ENCODE measurements at regions not wholly inside any gene's neighbourhood (a gene's known extent, or its start where the extent isn't known, plus 50 kb on each side); places are given as distances from the start of the nearest gene placed in this dataset.

DNA sequence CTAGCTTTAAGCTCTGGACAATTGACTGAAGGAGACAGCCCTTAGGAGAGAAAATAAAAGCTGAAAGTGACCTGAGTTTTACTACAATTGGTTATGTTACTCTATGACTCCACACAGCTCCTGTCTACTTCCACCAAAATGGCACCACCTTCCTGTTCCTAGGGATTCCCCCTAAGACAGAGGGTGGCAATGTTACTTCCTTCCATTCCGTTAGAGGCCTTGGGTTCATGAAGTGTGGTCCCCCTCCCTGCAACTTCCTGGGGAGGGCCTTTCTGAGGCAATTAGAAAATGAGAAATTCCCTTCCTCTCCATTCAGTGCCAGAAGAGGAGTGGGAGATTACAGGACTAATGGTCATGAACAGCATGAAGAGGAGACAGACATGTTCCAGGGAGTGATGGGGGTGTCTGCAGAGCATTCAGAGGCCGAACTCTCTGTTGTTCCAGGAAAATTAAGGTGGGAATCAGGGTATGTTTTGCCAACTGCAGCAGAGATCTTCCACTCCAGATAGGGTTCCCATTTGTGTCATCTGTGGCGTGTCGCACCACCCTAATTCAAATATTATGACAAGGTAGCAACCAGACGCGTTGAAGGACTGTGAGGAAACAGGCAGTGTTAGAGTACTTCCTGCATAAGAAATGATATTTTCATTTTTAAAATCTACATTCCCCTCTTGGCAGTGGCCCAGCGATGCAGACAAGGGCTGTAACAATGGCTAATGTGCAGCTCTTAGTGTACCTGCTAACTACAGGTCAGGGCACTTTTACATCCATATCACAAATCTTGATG is 53.1 kb upstream of the TRIM67 start:
- DNase-seq: no peak

DNA sequence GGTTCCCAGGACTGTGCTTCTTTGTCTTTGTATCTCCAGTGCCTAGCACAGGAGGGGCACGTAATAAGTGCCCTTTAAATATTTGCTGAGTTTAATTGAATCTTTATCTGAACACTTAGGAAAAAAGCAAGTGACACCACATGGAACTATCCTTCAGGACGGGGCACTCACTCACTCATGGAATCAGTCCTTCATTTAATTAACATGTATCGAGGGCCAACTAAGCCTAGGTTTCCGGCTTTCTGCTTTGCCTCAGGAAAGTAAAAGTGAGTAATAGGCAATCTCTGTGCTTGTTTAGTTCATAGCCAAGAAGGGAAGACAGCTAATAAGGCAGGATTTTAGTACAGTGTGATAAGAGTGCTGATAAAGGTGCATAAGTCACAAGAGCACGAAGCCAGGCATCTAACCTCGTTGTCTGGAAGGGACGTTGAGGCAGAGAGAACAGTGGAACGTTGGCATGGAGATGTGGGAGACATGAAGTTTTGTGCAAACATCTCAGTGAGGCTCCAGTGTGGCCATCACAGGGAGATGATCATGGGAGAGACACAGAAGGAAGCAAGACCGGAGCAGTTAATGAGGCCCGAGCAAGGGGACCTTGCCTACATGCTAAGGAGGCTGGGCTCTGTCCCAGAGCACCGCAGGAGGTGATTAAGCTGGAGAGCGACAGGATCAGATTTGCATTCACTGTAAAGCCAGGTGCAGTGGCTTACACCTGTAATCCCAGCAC is 54.1 kb upstream of the TRIM67 start:
- DNase-seq: no peak

DNA sequence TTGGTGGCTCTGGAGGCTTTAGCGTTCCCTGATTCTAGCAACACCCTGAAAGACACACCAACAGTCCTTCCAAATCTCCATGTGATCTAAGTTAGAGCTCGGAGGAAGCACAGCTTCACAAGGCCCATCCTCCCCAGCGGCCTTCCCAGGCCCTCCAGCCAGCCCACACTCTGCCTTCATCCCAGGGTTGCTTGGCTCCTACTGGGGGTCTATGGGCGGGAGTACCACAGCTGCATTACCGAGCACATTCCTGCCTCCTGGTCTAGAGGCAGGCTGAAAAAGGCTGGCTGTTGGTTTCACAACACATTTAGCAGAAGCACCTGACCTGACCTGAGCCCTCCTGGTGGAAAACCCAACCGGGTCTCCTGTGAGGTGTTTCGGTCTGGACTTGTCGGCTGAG is 54.7 kb upstream of the TRIM67 start:
- DNase-seq: no peak

DNA sequence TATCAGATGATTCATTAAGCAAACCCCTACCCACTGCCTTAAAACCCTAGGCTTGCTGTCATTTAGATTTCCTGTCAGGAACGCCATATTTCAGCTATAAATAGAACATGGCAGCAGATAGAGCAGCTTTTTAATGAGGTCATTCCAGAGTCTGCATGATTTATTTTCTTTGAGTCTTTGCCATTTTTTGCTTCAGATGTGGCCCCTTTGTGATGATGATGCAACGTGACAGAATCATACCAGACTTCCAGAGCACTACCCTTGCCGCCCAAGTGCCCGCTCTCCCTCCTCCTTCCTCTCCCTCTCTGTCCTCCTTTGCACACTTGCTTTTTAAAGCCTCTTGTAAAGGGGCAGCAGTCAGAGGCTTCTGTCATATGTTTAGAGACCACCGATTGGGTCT is 55.5 kb upstream of the TRIM67 start:
- no peak for DNase-seq

DNA sequence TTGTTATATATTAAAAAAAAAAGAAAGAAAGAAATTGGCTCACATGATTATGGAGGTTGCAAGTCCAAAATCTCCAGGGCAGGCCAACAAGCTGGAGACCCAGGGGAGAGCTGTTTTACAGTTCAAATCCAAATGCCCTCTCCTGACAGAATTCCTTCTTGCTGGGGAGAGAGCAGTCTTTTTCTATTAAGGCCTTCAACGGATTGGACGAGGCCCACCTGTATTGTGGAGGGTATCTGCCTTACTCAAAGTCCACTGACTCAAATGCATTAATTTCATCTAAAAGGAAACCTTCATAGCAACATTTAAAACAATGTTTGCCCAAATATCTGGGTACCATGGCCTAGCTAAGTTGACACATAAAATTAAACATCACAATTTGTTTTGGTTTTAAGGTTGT is 56.9 kb upstream of the TRIM67 start:
- no peak for DNase-seq

DNA sequence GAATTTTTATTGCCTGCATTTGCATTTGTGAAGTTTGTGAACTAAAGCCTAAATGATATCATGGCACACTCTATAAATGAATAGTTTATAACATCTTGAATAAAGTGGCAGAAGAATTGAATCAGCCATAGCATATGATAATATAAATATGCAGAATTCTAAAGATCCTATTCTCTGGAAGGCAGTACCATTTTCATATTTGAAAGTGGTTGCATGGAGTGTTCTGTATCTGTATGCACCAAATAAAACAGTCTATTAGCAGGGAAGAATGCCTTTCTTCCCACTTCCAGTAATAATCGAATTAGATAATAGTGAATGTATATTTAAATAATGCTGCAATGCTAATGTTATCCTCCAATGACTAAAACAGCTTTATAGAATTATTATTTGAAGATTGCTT is 57.9 kb upstream of the TRIM67 start:
- DNase-seq: no peak

DNA sequence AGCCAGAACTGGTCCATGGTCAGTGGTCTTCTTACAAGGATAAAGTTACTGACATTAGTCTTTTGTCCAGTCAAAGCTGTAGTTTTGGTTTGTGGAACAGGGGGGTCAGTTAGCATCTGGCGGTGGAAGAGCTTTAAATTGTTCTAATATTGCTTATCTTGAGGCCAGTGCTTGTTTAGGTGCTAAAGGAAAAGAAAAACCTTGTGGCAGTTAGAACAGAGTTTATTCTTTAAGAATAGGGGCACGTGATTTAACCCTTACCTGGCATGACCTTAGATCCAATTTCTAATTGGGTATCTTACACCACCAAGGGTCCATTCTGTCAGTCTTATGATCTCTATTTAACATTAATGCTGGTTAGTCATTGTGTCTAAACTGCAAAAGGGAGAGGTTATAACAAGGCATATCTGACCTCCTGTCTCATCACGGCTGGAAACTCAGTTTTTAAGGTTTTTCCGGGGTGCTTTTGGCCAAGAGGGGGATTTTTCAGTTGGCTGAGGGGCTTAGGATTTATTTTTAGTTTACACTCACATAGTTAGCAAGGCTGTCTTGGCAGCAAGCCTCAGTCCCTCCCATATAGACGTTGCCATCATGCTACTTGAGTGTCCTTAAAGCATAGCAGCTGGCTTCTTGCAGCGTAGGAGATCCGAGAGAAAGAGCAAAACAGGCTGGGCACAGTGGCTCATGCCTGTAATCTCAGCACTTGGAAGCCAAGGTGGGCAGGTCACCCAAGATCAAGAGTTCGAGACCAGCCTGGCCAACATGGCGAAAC is 60.1 kb upstream of the FAM89A start:
- DNase-seq: no peak

DNA sequence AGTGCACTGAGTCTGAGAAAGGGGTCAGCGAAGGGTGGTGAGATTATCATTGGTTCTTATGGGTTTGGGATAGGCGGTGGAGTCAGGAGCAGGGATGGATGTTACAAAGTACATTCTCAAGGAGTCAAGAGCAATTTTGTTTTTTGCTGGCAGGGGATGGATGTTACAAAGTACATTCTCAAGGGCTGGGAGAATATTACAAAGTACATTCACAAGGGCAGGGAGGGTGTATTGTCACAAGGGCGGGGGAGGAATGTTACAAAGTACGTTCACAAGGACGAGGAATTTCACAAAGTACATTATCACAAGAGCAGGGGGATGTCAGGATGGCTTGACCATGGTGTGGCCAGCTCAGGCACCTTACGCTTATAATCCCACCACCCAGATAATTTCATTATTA is 59.3 kb upstream of the FAM89A start:
- no peak for DNase-seq

DNA sequence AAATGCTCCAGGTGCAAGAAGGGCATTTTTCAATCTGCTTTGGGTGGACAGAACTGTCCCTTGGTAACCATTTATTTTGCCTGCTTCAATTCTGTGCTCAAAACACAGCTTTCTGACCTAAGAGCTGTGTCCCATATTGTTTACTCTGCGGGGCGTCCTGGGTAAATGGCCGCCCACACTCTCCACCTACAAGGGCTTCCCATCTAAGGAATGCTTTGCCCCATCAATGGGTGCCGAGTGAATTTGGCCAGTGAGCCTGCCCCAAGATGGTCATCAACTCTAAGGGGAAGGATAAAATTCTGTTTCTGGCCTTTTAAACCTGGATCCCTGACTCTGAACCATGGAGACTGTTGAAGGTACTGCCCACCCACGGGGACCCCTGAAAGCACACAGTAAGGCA is 55.5 kb upstream of the FAM89A start:
- no peak for DNase-seq

DNA sequence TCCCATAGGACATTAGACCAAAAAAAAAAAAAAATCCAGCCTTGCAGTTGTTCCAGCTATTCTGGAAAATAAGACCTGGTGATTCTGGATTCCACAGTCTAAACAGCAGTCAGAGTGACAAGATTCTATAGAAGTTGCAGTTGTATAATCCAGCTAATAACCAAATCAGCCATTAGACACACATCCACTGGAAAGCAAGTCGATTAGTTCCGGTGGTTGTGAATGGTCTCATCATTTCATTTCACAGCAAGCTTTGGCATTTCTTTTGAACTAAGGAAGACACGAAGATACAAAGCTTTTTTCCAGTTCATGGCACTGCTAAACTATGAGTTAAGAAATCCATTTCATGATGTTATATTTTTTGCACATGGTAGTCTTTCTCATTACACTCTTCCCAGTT is 54.4 kb upstream of the FAM89A start:
- DNase-seq: no peak

DNA sequence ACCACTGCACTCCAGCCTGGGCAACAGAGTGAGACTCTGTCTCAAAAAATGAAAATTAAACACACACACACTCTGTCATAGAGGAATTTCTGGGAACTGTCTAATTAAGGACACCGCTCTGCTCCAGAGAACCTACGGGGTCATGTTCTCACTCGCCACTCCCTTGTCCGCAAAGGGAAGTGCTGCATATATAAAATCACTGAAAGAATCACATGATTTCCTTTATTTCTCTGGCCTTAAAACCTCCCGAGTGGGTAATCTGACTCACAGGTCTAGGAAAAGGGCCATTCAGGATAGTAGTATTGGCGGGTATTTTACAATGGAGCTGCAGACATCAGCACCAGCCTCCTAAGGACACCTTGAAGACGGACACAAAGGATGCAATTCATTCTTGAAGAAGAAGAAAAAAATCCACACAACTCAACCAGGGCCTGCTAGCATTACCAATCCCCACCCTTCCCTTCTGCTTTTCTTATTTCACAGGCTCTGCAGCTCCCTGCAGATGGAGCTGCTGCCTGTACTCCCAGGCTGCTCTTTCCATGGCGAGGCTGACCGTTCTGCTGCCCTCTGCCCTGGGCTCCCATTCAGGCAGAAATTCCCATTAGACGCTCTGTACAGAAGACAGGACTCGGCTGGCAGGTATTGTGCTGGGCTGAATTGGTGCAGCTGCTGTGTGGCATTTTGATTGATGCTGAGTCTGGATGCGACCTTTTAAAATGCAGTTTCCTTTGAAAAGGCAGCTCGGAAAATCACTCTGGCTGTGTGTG is 53.3 kb upstream of the FAM89A start:
- no peak for DNase-seq

DNA sequence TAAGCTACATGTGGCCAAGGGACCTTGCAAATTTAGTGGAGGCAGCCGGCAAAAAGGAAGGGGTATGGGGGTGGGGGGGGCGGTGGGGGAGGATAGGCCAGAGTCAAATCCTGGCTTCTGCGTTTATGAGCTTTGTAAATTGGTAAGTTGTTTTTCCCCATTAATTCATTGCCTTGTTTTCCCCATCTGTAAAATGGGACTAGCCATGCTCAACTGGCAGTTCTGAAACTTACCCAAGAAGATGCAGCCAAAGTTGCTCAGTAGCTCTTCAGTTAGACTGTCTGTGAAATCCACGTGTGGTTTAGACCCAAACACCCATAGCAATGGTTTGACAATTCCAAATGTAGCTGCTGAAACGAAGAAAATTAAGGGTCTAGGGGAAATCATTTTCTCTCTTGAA is 52.3 kb upstream of the FAM89A start:
- no peak for DNase-seq

DNA sequence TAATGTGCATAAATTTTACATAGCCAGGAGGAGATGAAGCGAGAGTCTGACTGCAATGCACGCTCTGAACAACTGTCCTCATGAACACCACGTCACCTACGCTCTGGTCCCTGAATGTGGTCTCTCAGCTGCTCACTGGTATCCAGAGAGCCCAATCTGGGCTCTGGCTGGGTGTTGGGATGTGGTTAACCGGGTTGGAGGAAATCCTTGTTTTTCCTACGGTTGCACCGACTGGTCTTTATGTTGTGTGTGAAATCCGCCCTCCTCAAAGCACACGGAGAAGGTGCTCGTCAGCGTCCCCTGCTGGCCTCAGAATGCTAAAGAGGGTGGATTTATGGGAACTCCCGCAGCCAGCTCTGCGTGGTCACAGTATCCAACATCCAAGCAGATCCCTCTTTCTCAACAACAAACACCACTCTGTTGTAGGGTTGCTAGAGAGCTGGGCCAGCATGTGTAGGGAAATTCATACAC is 51.8 kb upstream of the FAM89A start:
- DNase-seq: peak; percentile 37

DNA sequence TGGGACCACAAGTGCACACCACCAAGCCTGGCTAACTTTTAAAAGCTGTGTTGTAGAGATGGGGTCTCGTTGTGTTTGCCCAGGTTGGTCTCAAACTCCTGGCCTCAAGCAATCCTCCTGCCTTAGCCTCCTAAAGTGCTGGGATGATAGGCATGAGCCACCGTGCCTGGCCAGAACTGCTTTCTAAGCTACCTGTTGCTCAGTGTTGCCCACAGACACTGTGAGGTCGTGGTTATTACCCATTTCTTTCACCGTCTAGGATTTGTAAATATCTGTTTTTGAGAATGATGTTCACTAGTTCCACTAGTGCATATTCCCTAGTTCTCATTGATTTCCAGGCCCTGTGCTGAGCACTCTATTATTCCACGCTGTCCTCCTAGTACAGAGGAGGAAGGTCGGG is 51.4 kb upstream of the FAM89A start:
- DNase-seq: no peak

Data from stimulated activated CD4-positive, alpha-beta T cell treated with anti-CD3 and anti-CD28 coated beads, Interleukin-12 subunit alpha, Interleukin-12 subunit beta, amount 100 ng/mL, for 4 hours (primary cell).